Testis (tissue), 2 donors: ENCODE measurements at regions not wholly inside any gene's neighbourhood (a gene's known extent, or its start where the extent isn't known, plus 50 kb on each side); places are given as distances from the start of the nearest gene placed in this dataset.

ENCODE experiments used
- DNase-seq: peaks from one replicate; pipeline ENCODE4 v3.0.0-alpha.2; 2019
- H3K27ac ChIP-seq, 2 donors: fragments of 200-600 bp; sonication (generic); one replicate each; pipeline ENCODE4 v1.5.1; 2019
- H3K27me3 ChIP-seq: fragments of 200-600 bp; sonication (generic); one replicate; pipeline ENCODE4 v1.5.1; 2019
- H3K36me3 ChIP-seq: fragments of 200-600 bp; sonication (generic); one replicate; pipeline ENCODE4 v1.5.1; 2017; ENCODE audit warnings: low read depth; ENCODE audit errors: missing control alignments
- H3K4me1 ChIP-seq: fragments of 200-600 bp; sonication (generic); one replicate; pipeline ENCODE4 v1.5.1; 2019
- H3K4me3 ChIP-seq, 2 donors: fragments of 200-600 bp; sonication (generic); one replicate each; pipeline ENCODE4 v1.5.1; 2017 to 2019
- H3K9me3 ChIP-seq: fragments of 200-600 bp; sonication (generic); one replicate; pipeline ENCODE4 v1.5.1; 2017
- POLR2A ChIP-seq: fragments of 450-650 bp; IDR thresholded peaks from one replicate; pipeline ENCODE4 v1.6.1; 2017; ENCODE audit warnings: antibody characterized with exemption, mild to moderate bottlenecking, moderate library complexity
- WGBS, 2 donors: methylation state at CpG; one replicate each; pipeline ENCODE4 v1.1.5; 2018; 5-methylcytosine and 5-hydroxymethylcytosine counted together
- intact Hi-C: fragments of 100-400 bp; cut with DNase I; formaldehyde crosslinking; loops from one replicate; pipeline ENCODE4 v1.15.1; 2023; ENCODE audit warnings: low total_unique reads
- TF ChIP-seq, protein P1 (sequence below), 3 experiments: fragments of 450-650 bp in 2 of 3; fragments of 200-600 bp in 1 of 3; sonication (generic) in 1 of 3; IDR thresholded peaks; one replicate each; pipeline ENCODE4 v1.5.1; 2016 to 2019; ENCODE audit warnings: antibody characterized with exemption in 3 of 3, mild to moderate bottlenecking in 2 of 3, moderate library complexity in 1 of 3

DNA sequence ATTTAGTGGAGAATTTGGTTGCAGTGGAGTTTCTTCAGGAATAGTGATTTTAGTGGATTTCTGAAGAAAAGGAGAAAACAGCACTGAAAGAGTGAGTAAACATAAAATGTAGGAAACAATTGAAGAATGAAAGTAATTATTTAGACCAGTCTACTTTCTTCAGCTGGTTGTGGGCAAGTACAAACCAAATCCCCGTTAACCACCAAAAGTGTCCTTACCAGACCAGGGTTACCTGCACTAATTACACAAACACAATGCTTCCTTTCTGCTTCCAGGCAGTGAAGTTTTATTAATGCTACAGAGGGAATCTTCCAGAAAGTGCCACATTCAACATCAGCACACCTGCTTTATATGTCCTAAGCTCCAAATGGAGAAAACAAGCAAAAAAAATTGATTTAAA lies 248.0 kb upstream of the TBC1D5 start:
- TF ChIP-seq, protein P1, sequence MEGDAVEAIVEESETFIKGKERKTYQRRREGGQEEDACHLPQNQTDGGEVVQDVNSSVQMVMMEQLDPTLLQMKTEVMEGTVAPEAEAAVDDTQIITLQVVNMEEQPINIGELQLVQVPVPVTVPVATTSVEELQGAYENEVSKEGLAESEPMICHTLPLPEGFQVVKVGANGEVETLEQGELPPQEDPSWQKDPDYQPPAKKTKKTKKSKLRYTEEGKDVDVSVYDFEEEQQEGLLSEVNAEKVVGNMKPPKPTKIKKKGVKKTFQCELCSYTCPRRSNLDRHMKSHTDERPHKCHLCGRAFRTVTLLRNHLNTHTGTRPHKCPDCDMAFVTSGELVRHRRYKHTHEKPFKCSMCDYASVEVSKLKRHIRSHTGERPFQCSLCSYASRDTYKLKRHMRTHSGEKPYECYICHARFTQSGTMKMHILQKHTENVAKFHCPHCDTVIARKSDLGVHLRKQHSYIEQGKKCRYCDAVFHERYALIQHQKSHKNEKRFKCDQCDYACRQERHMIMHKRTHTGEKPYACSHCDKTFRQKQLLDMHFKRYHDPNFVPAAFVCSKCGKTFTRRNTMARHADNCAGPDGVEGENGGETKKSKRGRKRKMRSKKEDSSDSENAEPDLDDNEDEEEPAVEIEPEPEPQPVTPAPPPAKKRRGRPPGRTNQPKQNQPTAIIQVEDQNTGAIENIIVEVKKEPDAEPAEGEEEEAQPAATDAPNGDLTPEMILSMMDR (IDR thresholded peaks at IDR 0.05) = no peak
- no peak for TF ChIP-seq POLR2A
- no peak for DNase-seq
- Histone ChIP-seq H3K9me3 (no peaks in the 10 kb centered on the region), H3K27me3 (no peaks in the 10 kb centered on the region), H3K4me1 (no peaks in the 10 kb centered on the region), H3K36me3 (no peaks in the 10 kb centered on the region), H3K27ac (no peak overlapping the region), H3K4me3 (no peak overlapping the region)
- 87 to 100% methylated on average over 1 of the region's 1 CpG for WGBS, 2 donors
- intact Hi-C loops = no loop called here

DNA sequence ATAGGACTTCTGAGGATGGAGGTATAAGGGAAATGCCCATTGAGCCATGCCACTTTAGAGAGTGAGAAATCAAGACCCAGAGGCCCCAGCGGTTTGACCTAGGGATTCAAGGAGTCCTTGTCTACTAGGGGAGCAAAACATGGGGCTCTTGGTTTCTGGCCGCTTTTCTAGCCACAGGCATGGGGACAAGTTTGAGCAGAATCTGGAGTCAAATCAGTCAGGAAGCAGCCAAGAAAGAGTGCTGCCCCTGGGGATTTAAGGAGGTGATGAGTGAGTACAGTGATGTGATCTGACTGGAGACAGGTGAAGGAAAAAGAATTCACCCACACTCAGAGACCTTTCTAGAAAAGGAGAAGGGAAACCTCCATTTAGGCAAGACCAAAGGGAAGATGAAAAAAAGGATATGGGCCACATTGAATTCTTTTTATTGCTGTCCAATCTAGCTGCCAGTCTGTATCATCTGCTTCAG lies 244.0 kb upstream of the TBC1D5 start:
- no peak for TF ChIP-seq POLR2A
- TF ChIP-seq, protein P1 (IDR thresholded peaks at IDR 0.05) = no peak

DNA sequence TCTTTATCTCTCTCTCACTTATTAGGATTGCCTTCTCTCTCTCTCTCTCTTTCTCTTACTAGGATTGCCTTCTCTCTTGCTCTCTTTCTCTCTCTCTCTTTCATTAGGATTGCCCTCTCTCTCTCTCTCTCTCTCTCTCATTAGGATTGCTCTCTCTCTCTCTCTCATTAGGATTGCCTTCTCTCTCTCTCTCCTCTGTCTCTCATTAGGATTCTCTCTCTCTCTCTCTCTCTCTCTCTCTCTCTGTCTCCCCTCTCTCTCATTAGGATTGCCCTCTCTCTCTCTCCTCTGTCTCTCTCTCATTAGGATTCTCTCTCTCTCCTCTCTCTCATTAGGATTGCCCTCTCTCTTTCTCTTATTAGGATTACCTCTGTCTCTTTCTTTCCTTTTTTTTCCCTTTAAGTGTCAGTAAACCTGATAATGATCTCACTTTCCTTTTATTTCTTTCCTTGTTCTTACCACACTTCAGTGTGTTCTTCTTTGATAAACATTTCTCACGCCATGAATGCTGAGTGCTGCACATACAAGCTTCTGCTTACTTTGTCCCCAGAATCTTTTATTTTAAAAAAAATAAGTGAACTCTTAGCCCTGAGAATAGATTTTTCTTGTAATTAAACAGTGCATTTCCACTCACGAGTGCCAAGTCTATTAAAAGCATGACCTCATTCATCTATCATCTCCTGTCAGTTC lies 243.4 kb upstream of the TBC1D5 start:
- no peaks in the 10 kb centered on the region for H3K36me3 ChIP-seq
- intact Hi-C loops = no loop called here
- no peak for DNase-seq
- H3K27ac ChIP-seq = no peak overlapping the region
- 58 to 65% methylated on average over 2 of the region's 2 CpGs for WGBS, 2 donors
- H3K9me3 ChIP-seq = no peaks in the 10 kb centered on the region
- no peaks in the 10 kb centered on the region for H3K27me3 ChIP-seq
- TF ChIP-seq, protein P1 (IDR thresholded peaks at IDR 0.05) = no peak
- TF ChIP-seq POLR2A = no peak
- H3K4me1 ChIP-seq = no peaks in the 10 kb centered on the region
- no peak overlapping the region for H3K4me3 ChIP-seq

More for the DNA sequence above, 244.0 kb upstream of the TBC1D5 start:
- H3K4me1 ChIP-seq = no peaks in the 10 kb centered on the region
- no peak for DNase-seq
- WGBS, 2 donors = 77 to 93% methylated on average over 2 of the region's 2 CpGs
- no peaks in the 10 kb centered on the region for H3K9me3 ChIP-seq
- no peak overlapping the region for H3K27ac ChIP-seq
- no peak overlapping the region for H3K4me3 ChIP-seq
- H3K36me3 ChIP-seq = no peaks in the 10 kb centered on the region
- no peaks in the 10 kb centered on the region for H3K27me3 ChIP-seq
- intact Hi-C loops = no loop called here

DNA sequence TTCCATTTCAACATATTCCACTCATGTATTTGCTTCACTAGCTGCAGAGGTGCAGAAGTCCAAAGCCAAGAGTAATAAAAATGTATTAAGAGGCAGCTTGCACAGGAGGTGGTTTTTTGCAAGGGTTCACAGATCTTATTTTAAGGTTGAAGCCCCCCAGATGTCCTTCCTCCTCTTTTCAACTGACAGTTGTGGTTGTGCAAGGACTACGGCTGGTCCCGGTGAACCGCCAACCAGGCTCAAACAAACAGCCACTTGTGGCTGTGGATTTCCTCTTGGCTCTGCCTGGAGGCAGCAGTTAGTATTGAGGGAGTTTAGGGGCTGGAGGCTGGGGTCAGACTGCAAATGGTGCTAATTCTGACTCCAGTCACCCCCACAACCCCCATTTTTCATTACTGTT lies 240.7 kb upstream of the TBC1D5 start:
- Histone ChIP-seq H3K9me3 (no peaks in the 10 kb centered on the region), H3K27ac (no peak overlapping the region), H3K4me3 (no peak overlapping the region), H3K36me3 (no peaks in the 10 kb centered on the region), H3K27me3 (no peaks in the 10 kb centered on the region), H3K4me1 (no peaks in the 10 kb centered on the region)
- TF ChIP-seq, protein P1 (IDR thresholded peaks at IDR 0.05) = no peak
- TF ChIP-seq POLR2A = no peak
- no peak for DNase-seq
- intact Hi-C loops = no loop called here
- 79 to 92% methylated on average over 3 of the region's 3 CpGs for WGBS, 2 donors
